GM10248 (cell line): ENCODE measurements at regions not wholly inside any gene's neighbourhood (a gene's known extent, or its start where the extent isn't known, plus 50 kb on each side); places are given as distances from the start of the nearest gene placed in this dataset.

Source experiments
- CTCF ChIA-PET: fragments of 300-600 bp; sonication (Branson Sonifier 250); formaldehyde crosslinking; extraction: SDS; loops from one replicate; lab custom pipeline; 2021; ENCODE audit warnings: antibody characterized with exemption; lab: Yijun Ruan, JAX
- POLR2A ChIA-PET: fragments of 350-650 bp; sonication (Branson Sonifier 250); formaldehyde crosslinking; extraction: SDS; loops from one replicate; lab custom pipeline; 2020; ENCODE audit warnings: antibody characterized with exemption; lab: Yijun Ruan, JAX
- DNase-seq: peaks from one replicate; pipeline ENCODE4 v3.0.0; 2012; ENCODE audit errors: extremely low spot score
- TF ChIP-seq, protein P1 (sequence below): IDR thresholded peaks from 2 replicates; pipeline ENCODE4 v1.5.1; 2012; ENCODE audit warnings: mild to moderate bottlenecking, low read depth; ENCODE audit errors: extremely low read depth, missing control alignments, control extremely low read depth

DNA sequence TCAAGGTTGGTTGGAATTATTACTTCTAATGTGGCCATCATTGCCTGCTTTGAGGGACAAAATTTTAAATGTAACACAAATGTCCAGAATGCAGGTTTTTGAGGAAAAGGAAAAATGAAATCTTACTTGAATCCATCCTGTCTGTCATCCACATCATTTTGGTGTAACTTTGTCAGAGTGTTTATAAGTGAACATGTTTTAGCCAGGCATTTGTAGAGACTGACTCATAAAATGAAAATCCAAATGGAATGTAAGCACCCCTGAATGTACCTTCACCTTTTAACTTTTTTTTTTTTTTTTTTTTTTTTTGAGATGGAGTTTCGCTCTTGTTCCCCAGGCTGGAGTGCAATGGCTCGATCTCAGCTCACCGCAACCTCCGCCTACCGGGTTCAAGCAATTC, 141.8 kb upstream of the BNIP2 start:
- no peak for DNase-seq
- CTCF ChIA-PET: interaction anchor here (1.1 to 1.3 kb wide), 2 partner anchors 9 to 21 kb away, joined by 3 to 4 read pairs; no protein-coding TSS in a partner anchor
- POLR2A ChIA-PET: no interaction called here
- TF ChIP-seq, protein P1, sequence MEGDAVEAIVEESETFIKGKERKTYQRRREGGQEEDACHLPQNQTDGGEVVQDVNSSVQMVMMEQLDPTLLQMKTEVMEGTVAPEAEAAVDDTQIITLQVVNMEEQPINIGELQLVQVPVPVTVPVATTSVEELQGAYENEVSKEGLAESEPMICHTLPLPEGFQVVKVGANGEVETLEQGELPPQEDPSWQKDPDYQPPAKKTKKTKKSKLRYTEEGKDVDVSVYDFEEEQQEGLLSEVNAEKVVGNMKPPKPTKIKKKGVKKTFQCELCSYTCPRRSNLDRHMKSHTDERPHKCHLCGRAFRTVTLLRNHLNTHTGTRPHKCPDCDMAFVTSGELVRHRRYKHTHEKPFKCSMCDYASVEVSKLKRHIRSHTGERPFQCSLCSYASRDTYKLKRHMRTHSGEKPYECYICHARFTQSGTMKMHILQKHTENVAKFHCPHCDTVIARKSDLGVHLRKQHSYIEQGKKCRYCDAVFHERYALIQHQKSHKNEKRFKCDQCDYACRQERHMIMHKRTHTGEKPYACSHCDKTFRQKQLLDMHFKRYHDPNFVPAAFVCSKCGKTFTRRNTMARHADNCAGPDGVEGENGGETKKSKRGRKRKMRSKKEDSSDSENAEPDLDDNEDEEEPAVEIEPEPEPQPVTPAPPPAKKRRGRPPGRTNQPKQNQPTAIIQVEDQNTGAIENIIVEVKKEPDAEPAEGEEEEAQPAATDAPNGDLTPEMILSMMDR: no peak

DNA sequence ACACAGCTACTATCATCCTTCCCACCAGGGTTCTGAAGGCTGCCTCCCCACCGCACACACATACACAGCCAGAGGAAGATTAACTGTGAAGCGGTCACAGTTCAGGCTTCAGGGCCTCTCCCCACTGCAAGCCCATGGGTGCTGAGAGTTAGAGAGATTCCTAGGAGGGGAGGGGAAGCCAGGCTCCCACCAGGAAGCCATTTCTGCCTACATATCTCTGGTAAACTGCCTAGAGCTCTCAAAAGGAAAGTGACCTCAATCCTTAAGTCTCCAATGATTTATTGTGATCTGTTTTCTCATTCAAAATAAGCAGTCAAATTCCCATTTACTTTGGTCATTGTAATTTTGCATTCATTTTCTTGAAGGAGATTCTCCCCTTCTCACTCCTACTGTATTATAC, 141.0 kb upstream of the BNIP2 start:
- POLR2A ChIA-PET: no interaction called here
- no peak for DNase-seq
- CTCF ChIA-PET: no interaction called here
- TF ChIP-seq, protein P1: no peak

DNA sequence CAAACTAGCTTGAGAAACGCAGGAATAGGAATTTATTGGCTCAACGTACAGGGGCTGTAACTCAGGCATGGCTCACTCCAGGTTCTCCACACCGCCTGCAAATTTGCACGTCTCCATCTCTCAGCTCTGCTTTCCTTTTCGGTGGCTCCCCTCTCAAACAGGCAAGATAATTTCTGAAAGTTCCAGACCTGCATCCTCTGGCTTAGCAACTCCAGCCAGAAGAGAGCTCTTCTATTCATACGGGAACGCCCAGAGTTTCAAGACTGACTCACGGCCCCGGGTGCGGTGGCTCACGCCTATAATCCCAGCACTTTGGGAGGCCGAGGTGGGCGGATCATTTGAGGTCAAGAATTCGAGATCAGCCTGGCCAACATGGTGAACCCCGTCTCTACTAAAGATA, 139.7 kb upstream of the BNIP2 start:
- ChIA-PET CTCF (no interaction called here), POLR2A (no interaction called here)
- TF ChIP-seq, protein P1: no peak
- no peak for DNase-seq

DNA sequence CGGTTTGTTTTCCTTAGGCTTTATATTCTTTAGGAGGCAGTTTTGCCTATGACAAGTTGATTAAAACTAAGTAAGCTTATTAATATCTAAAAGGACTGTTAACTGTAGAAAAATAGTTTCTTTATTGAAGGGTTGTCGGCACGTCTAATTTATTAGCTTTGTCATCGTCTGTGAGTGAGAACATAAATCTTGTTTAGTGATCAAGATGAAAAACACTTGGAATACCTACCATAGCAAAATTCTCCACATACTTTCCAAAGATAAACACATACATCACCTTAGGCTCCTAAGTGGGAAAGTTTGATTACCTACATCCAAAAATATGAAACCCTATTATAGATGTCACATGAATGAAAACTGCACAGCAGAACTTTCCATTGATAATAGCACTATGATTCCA, 139.1 kb upstream of the BNIP2 start:
- no peak for DNase-seq
- TF ChIP-seq, protein P1: no peak
- POLR2A ChIA-PET: no interaction called here
- CTCF ChIA-PET: interaction anchor here (1.2 kb wide), 1 partner anchor 90 kb away, joined by 3 read pairs; no protein-coding TSS in a partner anchor

DNA sequence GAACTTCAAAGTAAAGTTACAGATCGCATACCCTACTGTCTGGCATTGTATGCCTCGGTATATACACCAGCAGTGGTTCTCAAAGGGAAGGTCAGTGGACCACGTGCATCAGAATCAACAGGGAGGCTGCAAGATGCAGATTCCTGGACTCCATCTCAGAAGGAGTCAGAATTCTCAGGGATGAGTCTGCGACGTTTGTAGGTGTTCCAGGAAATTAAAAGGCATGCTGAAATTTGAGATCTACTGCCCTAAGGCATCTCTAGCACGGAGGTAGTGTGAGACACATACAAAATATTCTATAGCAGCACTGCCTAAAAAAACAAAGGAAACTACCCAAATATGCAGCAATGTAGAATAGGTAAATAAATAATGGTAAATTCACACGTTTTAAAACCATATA, 136.8 kb upstream of the BNIP2 start:
- POLR2A ChIA-PET: no interaction called here
- DNase-seq: no peak
- CTCF ChIA-PET: no interaction called here
- TF ChIP-seq, protein P1: no peak

DNA sequence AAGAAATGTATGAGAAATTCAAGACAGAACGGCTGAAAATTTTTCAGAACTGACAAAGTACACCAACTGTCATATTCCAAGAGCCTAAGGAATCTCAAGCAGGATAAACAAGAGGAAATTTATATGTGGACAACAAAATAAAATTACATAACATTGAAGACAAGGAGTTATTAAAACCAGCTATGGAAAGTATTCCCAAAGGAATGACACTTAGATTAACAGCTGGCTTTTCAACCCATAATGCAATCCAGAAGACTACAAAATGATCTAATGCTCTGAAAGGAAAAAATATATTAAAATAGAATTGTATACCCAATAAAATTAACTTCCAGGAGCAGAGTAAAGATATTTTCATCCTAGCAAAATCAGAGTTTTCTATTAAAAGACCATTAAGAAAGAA, 132.2 kb upstream of the BNIP2 start:
- ChIA-PET POLR2A (no interaction called here), CTCF (interaction anchor here (1.1 kb wide), 1 partner anchor 10 kb away, joined by 4 read pairs; no protein-coding TSS in a partner anchor)
- DNase-seq: no peak
- TF ChIP-seq, protein P1: no peak
